Neural cell (in vitro differentiated cells): ENCODE measurements at regions not wholly inside any gene's neighbourhood (a gene's known extent, or its start where the extent isn't known, plus 50 kb on each side); places are given as distances from the start of the nearest gene placed in this dataset.

Source experiments
- EP300 ChIP-seq: fragments of 450-650 bp; conservative IDR thresholded peaks from 2 replicates; pipeline ENCODE4 v1.6.1; 2014; ENCODE audit warnings: antibody characterized with exemption, mild to moderate bottlenecking, moderate library complexity; ENCODE audit not compliant: poor library complexity, severe bottlenecking
- EZH2 ChIP-seq: fragments of 200-600, 300-800 bp; shearing (Covaris generic), sonication (generic); IDR thresholded peaks from 2 replicates; pipeline ENCODE4 v1.6.1; 2014; ENCODE audit warnings: antibody characterized with exemption, low read length, borderline replicate concordance, mild to moderate bottlenecking; ENCODE audit not compliant: insufficient read depth, poor library complexity, severe bottlenecking
- MXI1 ChIP-seq: fragments of 450-650 bp; conservative IDR thresholded peaks from 2 replicates; pipeline ENCODE4 v1.6.1; 2014; ENCODE audit warnings: antibody characterized with exemption, mild to moderate bottlenecking; ENCODE audit not compliant: poor library complexity, severe bottlenecking
- POLR2AphosphoS5 ChIP-seq: IDR thresholded peaks from 2 replicates; pipeline ENCODE4 v1.6.1; 2012
- RAD21 ChIP-seq: fragments of 450-650 bp; conservative IDR thresholded peaks from 2 replicates; pipeline ENCODE4 v1.6.1; 2014; ENCODE audit warnings: antibody characterized with exemption, mild to moderate bottlenecking, moderate library complexity
- SMC3 ChIP-seq: fragments of 450-650 bp; conservative IDR thresholded peaks from 2 replicates; pipeline ENCODE4 v1.6.1; 2014; ENCODE audit warnings: antibody characterized with exemption, mild to moderate bottlenecking, moderate library complexity; ENCODE audit not compliant: poor library complexity
- TF ChIP-seq, protein P1 (sequence below): fragments of 450-650 bp; IDR thresholded peaks from 2 replicates; pipeline ENCODE4 v1.5.1; 2014; ENCODE audit warnings: antibody characterized with exemption, mild to moderate bottlenecking, moderate library complexity; ENCODE audit not compliant: poor library complexity, severe bottlenecking
- TF ChIP-seq, protein P2 (sequence below): IDR thresholded peaks from 2 replicates; pipeline ENCODE4 v1.6.1; 2012; ENCODE audit warnings: borderline replicate concordance

DNA sequence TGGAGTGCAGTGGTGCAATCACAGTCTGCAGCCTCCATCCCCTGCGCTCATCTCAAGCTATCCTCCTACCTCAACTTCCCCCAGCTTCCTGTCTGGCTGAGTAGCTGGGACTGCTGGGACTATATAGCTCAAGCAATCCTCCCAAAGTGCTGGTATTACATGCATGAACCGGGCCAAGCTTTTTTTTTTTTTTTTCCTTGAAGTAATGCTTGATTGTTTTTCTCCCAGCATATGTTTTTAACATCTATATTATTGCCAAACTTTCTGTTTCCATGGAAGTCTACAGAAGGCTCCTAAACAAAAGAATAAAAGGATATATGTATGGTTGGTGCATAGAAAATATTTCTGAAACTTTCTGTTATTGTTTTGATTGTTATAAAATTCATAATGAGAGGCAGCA is 853.6 kb downstream of the KCNA4 start:
- no peak for TF ChIP-seq EZH2
- TF ChIP-seq EP300: no peak
- TF ChIP-seq, protein P1, sequence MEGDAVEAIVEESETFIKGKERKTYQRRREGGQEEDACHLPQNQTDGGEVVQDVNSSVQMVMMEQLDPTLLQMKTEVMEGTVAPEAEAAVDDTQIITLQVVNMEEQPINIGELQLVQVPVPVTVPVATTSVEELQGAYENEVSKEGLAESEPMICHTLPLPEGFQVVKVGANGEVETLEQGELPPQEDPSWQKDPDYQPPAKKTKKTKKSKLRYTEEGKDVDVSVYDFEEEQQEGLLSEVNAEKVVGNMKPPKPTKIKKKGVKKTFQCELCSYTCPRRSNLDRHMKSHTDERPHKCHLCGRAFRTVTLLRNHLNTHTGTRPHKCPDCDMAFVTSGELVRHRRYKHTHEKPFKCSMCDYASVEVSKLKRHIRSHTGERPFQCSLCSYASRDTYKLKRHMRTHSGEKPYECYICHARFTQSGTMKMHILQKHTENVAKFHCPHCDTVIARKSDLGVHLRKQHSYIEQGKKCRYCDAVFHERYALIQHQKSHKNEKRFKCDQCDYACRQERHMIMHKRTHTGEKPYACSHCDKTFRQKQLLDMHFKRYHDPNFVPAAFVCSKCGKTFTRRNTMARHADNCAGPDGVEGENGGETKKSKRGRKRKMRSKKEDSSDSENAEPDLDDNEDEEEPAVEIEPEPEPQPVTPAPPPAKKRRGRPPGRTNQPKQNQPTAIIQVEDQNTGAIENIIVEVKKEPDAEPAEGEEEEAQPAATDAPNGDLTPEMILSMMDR: no peak
- TF ChIP-seq, protein P2, sequence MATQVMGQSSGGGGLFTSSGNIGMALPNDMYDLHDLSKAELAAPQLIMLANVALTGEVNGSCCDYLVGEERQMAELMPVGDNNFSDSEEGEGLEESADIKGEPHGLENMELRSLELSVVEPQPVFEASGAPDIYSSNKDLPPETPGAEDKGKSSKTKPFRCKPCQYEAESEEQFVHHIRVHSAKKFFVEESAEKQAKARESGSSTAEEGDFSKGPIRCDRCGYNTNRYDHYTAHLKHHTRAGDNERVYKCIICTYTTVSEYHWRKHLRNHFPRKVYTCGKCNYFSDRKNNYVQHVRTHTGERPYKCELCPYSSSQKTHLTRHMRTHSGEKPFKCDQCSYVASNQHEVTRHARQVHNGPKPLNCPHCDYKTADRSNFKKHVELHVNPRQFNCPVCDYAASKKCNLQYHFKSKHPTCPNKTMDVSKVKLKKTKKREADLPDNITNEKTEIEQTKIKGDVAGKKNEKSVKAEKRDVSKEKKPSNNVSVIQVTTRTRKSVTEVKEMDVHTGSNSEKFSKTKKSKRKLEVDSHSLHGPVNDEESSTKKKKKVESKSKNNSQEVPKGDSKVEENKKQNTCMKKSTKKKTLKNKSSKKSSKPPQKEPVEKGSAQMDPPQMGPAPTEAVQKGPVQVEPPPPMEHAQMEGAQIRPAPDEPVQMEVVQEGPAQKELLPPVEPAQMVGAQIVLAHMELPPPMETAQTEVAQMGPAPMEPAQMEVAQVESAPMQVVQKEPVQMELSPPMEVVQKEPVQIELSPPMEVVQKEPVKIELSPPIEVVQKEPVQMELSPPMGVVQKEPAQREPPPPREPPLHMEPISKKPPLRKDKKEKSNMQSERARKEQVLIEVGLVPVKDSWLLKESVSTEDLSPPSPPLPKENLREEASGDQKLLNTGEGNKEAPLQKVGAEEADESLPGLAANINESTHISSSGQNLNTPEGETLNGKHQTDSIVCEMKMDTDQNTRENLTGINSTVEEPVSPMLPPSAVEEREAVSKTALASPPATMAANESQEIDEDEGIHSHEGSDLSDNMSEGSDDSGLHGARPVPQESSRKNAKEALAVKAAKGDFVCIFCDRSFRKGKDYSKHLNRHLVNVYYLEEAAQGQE: no peak
- no peak for TF ChIP-seq MXI1
- no peak for TF ChIP-seq POLR2AphosphoS5
- no peak for TF ChIP-seq SMC3
- no peak for TF ChIP-seq RAD21
